Fibroblast of the aortic adventitia (primary cell): ENCODE measurements at regions not wholly inside any gene's neighbourhood (a gene's known extent, or its start where the extent isn't known, plus 50 kb on each side); places are given as distances from the start of the nearest gene placed in this dataset.

Experiments used
- DNase-seq: peaks from one replicate; pipeline ENCODE4 v3.0.0-alpha.2; 2010; ENCODE audit warnings: low read depth
- H3K4me3 ChIP-seq: 2 replicates; pipeline ENCODE4 v1.5.1; 2011; ENCODE audit warnings: low read depth, mild to moderate bottlenecking, control low read depth, low read length, moderate library complexity
- TF ChIP-seq, protein P1 (sequence below): IDR thresholded peaks from 2 replicates; pipeline ENCODE4 v1.5.1; 2011; ENCODE audit warnings: mild to moderate bottlenecking, low read length, control low read depth, inconsistent platforms; ENCODE audit not compliant: insufficient read depth

DNA sequence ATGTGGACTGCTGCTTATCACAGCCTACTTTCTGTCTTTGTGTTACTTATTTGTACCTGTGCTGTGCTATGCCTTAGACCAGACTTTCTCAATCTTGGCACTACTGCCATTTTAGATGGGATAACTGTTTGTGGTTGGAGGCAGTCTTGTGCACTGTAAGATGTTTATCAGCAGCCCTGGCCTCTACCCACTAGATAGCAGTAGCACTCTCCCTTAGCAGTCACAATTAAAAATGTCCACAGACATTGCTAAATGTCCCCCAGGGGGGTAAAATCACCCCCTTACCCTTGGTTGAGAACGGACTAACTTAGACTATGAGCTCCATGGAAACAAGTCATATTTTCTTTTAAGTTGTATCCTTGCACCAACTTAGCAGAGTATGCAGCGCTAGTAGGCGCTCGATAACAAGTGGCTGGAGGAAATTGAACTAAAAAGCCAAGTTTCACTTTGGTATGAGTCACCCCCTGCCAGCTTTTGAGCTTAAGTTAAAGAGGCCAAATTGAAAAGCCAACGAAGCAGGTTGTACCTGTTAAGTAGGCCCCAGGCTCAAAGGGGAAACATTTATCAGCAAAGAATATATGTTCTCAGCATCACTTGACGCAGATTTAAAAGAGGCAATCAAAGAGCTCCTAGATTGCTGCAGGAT is 304.8 kb upstream of the SORL1-AS1 start:
- H3K4me3 ChIP-seq: no peak overlapping the region
- DNase-seq: no peak
- TF ChIP-seq, protein P1, sequence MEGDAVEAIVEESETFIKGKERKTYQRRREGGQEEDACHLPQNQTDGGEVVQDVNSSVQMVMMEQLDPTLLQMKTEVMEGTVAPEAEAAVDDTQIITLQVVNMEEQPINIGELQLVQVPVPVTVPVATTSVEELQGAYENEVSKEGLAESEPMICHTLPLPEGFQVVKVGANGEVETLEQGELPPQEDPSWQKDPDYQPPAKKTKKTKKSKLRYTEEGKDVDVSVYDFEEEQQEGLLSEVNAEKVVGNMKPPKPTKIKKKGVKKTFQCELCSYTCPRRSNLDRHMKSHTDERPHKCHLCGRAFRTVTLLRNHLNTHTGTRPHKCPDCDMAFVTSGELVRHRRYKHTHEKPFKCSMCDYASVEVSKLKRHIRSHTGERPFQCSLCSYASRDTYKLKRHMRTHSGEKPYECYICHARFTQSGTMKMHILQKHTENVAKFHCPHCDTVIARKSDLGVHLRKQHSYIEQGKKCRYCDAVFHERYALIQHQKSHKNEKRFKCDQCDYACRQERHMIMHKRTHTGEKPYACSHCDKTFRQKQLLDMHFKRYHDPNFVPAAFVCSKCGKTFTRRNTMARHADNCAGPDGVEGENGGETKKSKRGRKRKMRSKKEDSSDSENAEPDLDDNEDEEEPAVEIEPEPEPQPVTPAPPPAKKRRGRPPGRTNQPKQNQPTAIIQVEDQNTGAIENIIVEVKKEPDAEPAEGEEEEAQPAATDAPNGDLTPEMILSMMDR: no peak

GRCh38 chr11:121755906-121756305 is 303.1 kb upstream of the SORL1-AS1 start:
- TF ChIP-seq, protein P1: no peak
- H3K4me3 ChIP-seq: no peak overlapping the region
- no peak for DNase-seq

DNA sequence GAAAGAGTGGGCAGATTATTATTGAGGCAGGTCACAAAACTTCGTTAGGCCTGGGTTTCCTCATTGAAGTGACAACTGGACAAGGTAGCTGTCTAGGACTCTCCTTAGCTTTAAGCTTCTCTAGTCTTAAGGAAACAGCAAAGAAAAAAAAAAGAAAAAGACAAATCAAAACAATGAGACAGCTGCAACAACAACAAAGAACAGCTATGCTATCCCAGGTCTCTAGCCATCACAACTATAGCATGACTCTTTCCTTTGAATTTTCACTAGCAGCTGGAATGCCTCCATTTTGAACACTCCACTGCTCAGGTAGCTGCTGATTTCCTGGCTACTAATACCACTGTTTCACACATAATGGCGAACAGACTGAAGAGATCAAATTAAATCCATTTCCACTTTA is 302.4 kb upstream of the SORL1-AS1 start:
- DNase-seq: no peak
- TF ChIP-seq, protein P1: no peak
- H3K4me3 ChIP-seq: no peak overlapping the region

DNA sequence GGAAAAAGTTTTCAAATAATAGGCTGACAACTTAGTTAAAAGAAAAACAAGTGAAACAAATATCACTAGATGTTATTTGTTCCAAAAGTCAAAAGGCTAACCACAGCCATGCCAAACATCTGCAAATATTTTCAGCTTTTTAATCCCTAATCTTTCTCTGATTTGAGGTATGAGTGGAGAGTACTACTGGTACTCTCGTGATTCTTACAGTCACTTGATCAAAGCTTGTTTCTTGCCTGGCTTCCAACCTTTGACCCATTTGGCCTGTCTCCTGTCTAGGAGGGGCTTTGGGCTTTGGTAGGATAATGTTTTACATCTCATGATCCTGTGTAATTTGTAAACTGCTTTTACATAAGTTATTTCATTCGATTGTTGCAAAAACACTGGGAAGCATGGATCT is 301.8 kb upstream of the SORL1-AS1 start:
- peak; percentile 73 for DNase-seq
- H3K4me3 ChIP-seq: no peak overlapping the region
- TF ChIP-seq, protein P1: no peak

GRCh38 chr11:121749691-121750090 is 296.9 kb upstream of the SORL1-AS1 start:
- peak; percentile 76 for DNase-seq
- H3K4me3 ChIP-seq: no peak overlapping the region
- TF ChIP-seq, protein P1: no peak

- no peak for DNase-seq
- H3K4me3 ChIP-seq: no peak overlapping the region
- TF ChIP-seq, protein P1: no peak
Observed at GRCh38 chr11:121748068-121748467, 295.3 kb upstream of the SORL1-AS1 start.

GRCh38 chr11:121743285-121743684 is 290.5 kb upstream of the SORL1-AS1 start:
- no peak for DNase-seq
- TF ChIP-seq, protein P1: no peak
- H3K4me3 ChIP-seq: no peak overlapping the region
